ENCODE measurements at regions not wholly inside any gene's neighbourhood (a gene's known extent, or its start where the extent isn't known, plus 50 kb on each side); places are given as distances from the start of the nearest gene placed in this dataset.

DNA sequence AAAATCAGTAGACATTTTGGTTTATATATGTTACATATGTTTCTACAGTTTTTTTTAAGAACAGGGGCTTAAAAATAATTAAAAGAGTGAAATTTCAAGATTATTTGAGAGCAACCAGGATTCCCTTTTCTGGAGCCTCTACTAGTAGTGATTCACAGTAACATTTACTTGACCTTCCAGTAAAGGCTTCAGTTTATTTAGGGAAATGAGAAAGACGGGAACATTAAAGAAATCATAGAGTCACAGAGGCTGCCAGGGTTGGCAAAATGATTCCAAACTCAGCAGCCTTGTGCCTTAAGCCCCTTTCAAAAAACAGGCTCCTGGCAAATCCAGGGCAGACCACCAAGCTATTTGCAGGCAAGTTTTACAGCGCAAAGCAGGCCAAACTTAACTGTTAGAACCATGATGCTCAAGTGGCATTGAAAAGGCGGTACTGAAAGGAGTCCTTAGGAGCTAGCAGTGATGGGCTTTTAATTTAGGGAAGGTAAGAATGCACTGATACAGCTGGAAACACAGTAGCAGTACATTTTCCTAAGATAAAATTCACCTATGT lies 201.1 kb upstream of the ADAMTS9 start (continued):
- TF ChIP-seq, protein P1, sequence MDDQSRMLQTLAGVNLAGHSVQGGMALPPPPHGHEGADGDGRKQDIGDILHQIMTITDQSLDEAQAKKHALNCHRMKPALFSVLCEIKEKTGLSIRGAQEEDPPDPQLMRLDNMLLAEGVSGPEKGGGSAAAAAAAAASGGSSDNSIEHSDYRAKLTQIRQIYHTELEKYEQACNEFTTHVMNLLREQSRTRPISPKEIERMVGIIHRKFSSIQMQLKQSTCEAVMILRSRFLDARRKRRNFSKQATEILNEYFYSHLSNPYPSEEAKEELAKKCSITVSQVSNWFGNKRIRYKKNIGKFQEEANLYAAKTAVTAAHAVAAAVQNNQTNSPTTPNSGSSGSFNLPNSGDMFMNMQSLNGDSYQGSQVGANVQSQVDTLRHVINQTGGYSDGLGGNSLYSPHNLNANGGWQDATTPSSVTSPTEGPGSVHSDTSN (CRISPR knock-in tag; IDR thresholded peaks at IDR 0.05) = no peak
- TF ChIP-seq REPIN1 (tag by site-specific recombination; IDR thresholded peaks at IDR 0.05; ENCODE audit: low read depth) = no peak
- TF ChIP-seq, protein P2, sequence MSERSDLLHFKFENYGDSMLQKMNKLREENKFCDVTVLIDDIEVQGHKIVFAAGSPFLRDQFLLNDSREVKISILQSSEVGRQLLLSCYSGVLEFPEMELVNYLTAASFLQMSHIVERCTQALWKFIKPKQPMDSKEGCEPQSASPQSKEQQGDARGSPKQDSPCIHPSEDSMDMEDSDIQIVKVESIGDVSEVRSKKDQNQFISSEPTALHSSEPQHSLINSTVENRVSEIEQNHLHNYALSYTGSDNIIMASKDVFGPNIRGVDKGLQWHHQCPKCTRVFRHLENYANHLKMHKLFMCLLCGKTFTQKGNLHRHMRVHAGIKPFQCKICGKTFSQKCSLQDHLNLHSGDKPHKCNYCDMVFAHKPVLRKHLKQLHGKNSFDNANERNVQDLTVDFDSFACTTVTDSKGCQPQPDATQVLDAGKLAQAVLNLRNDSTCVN (tag by site-specific recombination; optimal IDR thresholded peaks at IDR 0.05) = no peak
- TF ChIP-seq, protein P3, sequence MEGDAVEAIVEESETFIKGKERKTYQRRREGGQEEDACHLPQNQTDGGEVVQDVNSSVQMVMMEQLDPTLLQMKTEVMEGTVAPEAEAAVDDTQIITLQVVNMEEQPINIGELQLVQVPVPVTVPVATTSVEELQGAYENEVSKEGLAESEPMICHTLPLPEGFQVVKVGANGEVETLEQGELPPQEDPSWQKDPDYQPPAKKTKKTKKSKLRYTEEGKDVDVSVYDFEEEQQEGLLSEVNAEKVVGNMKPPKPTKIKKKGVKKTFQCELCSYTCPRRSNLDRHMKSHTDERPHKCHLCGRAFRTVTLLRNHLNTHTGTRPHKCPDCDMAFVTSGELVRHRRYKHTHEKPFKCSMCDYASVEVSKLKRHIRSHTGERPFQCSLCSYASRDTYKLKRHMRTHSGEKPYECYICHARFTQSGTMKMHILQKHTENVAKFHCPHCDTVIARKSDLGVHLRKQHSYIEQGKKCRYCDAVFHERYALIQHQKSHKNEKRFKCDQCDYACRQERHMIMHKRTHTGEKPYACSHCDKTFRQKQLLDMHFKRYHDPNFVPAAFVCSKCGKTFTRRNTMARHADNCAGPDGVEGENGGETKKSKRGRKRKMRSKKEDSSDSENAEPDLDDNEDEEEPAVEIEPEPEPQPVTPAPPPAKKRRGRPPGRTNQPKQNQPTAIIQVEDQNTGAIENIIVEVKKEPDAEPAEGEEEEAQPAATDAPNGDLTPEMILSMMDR (tag by site-specific recombination; IDR thresholded peaks at IDR 0.05) = no peak
- TF ChIP-seq, protein P4, sequence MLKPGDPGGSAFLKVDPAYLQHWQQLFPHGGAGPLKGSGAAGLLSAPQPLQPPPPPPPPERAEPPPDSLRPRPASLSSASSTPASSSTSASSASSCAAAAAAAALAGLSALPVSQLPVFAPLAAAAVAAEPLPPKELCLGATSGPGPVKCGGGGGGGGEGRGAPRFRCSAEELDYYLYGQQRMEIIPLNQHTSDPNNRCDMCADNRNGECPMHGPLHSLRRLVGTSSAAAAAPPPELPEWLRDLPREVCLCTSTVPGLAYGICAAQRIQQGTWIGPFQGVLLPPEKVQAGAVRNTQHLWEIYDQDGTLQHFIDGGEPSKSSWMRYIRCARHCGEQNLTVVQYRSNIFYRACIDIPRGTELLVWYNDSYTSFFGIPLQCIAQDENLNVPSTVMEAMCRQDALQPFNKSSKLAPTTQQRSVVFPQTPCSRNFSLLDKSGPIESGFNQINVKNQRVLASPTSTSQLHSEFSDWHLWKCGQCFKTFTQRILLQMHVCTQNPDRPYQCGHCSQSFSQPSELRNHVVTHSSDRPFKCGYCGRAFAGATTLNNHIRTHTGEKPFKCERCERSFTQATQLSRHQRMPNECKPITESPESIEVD (tag by site-specific recombination; IDR thresholded peaks at IDR 0.05) = no peak
- TF ChIP-seq ZNF510 (tag by site-specific recombination; IDR thresholded peaks at IDR 0.05; ENCODE audit: insufficient replicate concordance) = no peak
- no peak for TF ChIP-seq GLIS1 (tag by site-specific recombination; IDR thresholded peaks at IDR 0.05)
- TF ChIP-seq GLI2 (tag by site-specific recombination; IDR thresholded peaks at IDR 0.05; ENCODE audit: borderline replicate concordance, low read depth) = no peak
- TF ChIP-seq, protein P5, sequence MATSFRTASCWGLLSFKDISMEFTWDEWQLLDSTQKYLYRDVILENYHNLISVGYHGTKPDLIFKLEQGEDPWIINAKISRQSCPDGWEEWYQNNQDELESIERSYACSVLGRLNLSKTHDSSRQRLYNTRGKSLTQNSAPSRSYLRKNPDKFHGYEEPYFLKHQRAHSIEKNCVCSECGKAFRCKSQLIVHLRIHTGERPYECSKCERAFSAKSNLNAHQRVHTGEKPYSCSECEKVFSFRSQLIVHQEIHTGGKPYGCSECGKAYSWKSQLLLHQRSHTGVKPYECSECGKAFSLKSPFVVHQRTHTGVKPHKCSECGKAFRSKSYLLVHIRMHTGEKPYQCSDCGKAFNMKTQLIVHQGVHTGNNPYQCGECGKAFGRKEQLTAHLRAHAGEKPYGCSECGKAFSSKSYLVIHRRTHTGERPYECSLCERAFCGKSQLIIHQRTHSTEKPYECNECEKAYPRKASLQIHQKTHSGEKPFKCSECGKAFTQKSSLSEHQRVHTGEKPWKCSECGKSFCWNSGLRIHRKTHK (tag by site-specific recombination; IDR thresholded peaks at IDR 0.05) = no peak
- no peak for TF ChIP-seq ZBTB1 (tag by site-specific recombination; IDR thresholded peaks at IDR 0.05)

DNA sequence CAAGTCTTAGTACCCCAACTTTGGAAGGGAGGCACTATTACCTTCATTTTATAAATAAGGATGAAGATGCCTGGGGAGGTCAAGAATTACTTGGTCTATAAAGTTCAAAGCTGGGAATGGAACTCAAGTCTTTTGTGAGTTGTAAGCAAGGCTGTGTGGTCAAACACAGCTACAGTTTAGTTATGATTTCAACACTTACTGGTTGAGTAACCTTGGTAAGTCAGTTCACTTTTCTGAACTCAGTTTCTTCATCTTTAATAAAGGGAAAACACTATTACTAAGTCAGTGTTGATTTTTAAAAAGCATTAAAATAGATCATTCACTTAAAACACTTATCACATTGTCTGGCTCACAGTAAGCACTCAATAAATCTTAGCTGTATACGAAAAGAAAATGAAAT lies 200.4 kb upstream of the ADAMTS9 start:
- TF ChIP-seq ZNF433 (tag by site-specific recombination; IDR thresholded peaks at IDR 0.05; ENCODE audit: low read depth) (no peak), ZNF324 (tag by site-specific recombination; IDR thresholded peaks at IDR 0.05) (no peak), ZNF664 (tag by site-specific recombination; IDR thresholded peaks at IDR 0.05) (no peak), ZNF292 (tag by site-specific recombination; IDR thresholded peaks at IDR 0.05; ENCODE audit: borderline replicate concordance, low read depth) (no peak), ZSCAN23 (tag by site-specific recombination; IDR thresholded peaks at IDR 0.05) (no peak), ZNF394 (tag by site-specific recombination; IDR thresholded peaks at IDR 0.05; ENCODE audit: borderline replicate concordance) (no peak), OVOL3 (tag by site-specific recombination; IDR thresholded peaks at IDR 0.05) (no peak), ZNF707 (tag by site-specific recombination; IDR thresholded peaks at IDR 0.05) (no peak), ZNF670 (tag by site-specific recombination; IDR thresholded peaks at IDR 0.05; ENCODE audit: low read depth) (no peak), ZNF114 (tag by site-specific recombination; IDR thresholded peaks at IDR 0.05) (no peak), ZBTB17 (tag by site-specific recombination; IDR thresholded peaks at IDR 0.05) (no peak), ZNF223 (tag by site-specific recombination; IDR thresholded peaks at IDR 0.05) (no peak)
- Histone ChIP-seq H3K27ac (ENCODE audit: extremely low read depth, low read depth, low read length) (no peak overlapping the region), H3K4me1 (ENCODE audit: control insufficient read depth, insufficient read depth, low read length) (no peaks in the 10 kb centered on the region), H3K9me3 (ENCODE audit: control insufficient read depth, insufficient read depth, low read depth, low read length) (no peaks in the 10 kb centered on the region), H3K36me3 (ENCODE audit: control insufficient read depth in 2 of 2, insufficient read depth in 1 of 2, low read length in 2 of 2) (no peaks in the 10 kb centered on the region), H3K4me3 (ENCODE audit: low read depth, low read length) (no peak overlapping the region)
- POLR2A ChIA-PET = no interaction called here
- CTCF ChIA-PET = interaction anchor here (0.8 kb wide), 1 partner anchor 38 kb away, joined by 4 read pairs; no protein-coding TSS in a partner anchor

All from HEK293 (cell line).